ENCODE measurements at regions not wholly inside any gene's neighbourhood (a gene's known extent, or its start where the extent isn't known, plus 50 kb on each side); places are given as distances from the start of the nearest gene placed in this dataset.

DNA sequence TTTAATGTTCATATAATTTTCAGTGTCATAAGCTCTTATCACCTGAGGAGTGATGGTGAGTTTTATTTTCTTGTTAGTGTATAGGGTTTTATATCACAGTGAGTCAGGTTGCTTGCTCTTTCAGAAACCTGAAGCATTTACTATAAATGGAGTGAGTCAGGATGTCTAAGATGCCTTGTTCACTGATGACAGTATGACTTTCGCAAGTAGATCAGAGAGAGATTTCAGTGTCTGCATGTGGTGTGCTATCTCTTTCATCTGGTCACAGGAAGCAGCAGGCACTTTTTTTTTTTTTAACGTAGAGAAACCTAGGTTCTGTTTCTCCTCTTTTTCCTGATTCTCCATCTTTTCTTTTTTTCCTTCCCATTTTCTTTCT, 237.1 kb downstream of the DMRTA1 start:
- Histone ChIP-seq H3K4me3 (ENCODE audit: low read depth, low read length) (no peak overlapping the region), H3K27me3 (no peaks in the 10 kb centered on the region), H3K4me1 (no peaks in the 10 kb centered on the region), H3K36me3 (no peaks in the 10 kb centered on the region), H3K9me3 (peaks cover 4% of the 10 kb centered on the region; the same call in 1 of the 2 replicates)
- TF ChIP-seq, protein P1, sequence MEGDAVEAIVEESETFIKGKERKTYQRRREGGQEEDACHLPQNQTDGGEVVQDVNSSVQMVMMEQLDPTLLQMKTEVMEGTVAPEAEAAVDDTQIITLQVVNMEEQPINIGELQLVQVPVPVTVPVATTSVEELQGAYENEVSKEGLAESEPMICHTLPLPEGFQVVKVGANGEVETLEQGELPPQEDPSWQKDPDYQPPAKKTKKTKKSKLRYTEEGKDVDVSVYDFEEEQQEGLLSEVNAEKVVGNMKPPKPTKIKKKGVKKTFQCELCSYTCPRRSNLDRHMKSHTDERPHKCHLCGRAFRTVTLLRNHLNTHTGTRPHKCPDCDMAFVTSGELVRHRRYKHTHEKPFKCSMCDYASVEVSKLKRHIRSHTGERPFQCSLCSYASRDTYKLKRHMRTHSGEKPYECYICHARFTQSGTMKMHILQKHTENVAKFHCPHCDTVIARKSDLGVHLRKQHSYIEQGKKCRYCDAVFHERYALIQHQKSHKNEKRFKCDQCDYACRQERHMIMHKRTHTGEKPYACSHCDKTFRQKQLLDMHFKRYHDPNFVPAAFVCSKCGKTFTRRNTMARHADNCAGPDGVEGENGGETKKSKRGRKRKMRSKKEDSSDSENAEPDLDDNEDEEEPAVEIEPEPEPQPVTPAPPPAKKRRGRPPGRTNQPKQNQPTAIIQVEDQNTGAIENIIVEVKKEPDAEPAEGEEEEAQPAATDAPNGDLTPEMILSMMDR (IDR thresholded peaks at IDR 0.05; ENCODE audit: low read depth, low read length): no peak
- no peak for DNase-seq

DNA sequence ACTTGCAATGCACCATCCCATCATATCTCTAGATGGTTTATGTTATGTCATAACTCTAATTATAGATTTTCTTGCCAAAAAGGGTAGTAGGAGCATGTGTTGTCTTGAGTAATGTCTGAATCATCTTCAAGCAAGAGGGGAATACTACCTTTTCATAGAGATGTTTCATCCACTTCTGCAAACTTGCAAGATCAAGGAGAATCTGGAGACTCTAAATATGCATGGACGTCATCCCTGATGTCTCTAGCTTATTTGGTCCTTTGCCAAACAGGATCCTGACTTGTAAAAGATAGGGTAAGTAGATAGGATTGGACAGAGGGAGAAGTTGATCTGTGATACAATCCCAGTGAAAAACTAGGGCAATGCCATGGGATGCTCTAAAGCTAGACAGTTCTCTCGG, 246.5 kb downstream of the DMRTA1 start:
- TF ChIP-seq, protein P1 (IDR thresholded peaks at IDR 0.05; ENCODE audit: low read depth, low read length): no peak
- Histone ChIP-seq H3K4me3 (ENCODE audit: low read depth, low read length) (no peak overlapping the region), H3K9me3 (no peaks in the 10 kb centered on the region), H3K4me1 (no peaks in the 10 kb centered on the region), H3K36me3 (no peaks in the 10 kb centered on the region), H3K27me3 (no peaks in the 10 kb centered on the region)
- no peak for DNase-seq

DNA sequence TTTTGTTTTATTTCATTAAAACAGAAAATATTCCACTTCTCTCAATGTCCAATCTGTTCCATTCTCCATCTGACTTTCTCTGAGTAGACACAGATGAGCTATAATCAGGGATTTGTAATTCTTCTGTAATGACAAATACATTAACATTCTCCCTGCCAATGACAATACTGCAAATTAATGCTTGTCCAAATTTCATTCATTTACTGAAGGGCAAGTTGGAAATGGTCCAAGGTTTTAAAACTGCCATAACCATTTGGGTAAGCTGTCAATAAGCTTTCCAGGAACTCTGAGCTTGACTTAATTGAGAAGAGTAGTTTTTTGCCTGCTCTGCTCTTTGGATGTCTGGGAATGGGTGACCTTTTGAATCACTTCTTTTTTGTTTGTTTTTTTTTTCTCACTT, 253.5 kb downstream of the DMRTA1 start:
- Histone ChIP-seq H3K4me3 (ENCODE audit: low read depth, low read length) (no peak overlapping the region), H3K9me3 (no peaks in the 10 kb centered on the region), H3K27me3 (no peaks in the 10 kb centered on the region), H3K36me3 (no peaks in the 10 kb centered on the region), H3K4me1 (no peaks in the 10 kb centered on the region)
- DNase-seq: no peak
- TF ChIP-seq, protein P1 (IDR thresholded peaks at IDR 0.05; ENCODE audit: low read depth, low read length): no peak

DNA sequence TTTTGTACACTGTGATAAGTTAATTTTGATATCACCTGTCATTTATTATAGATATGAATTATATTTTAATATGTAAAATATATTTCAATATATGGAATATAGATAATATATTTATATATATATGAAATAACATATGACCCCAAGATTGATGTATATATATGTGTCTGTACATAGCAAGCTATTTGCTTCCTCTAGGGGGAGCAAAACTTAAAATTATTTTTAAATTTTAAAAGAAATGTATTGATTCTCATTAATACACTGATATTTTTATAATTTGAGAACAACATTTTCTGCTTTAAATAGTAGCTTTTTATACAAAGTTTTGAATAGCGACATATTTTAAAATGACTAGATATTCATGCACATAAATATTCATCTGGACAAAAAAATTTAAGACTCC, 272.0 kb downstream of the DMRTA1 start:
- Histone ChIP-seq H3K4me1 (no peaks in the 10 kb centered on the region), H3K9me3 (no peaks in the 10 kb centered on the region), H3K36me3 (no peaks in the 10 kb centered on the region), H3K4me3 (ENCODE audit: low read depth, low read length) (no peak overlapping the region), H3K27me3 (no peaks in the 10 kb centered on the region)
- TF ChIP-seq, protein P1 (IDR thresholded peaks at IDR 0.05; ENCODE audit: low read depth, low read length): no peak
- DNase-seq: no peak

DNA sequence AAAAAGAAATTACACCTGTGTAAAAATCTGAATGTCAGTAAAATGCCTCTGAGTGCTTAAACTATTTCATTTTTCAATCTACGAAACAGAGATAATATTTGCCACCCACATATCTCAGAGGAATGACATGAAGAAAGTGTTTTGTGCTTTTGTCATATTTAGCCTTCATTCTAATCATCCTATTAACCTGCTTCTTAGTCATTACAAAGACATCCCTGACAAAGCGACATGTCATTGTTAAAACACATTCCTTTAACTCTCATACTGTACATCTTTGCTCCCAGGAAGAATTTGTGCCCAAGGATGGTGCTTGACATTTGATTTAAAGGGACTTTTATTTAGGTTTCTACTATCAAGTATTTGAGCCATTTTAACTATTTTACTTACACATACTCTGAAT, 275.9 kb downstream of the DMRTA1 start:
- H3K4me1 ChIP-seq: no peaks in the 10 kb centered on the region
- no peaks in the 10 kb centered on the region for H3K36me3 ChIP-seq
- H3K9me3 ChIP-seq: no peaks in the 10 kb centered on the region
- no peak for DNase-seq
- TF ChIP-seq, protein P1 (IDR thresholded peaks at IDR 0.05; ENCODE audit: low read depth, low read length): no peak
- no peaks in the 10 kb centered on the region for H3K27me3 ChIP-seq
- no peak overlapping the region for H3K4me3 ChIP-seq (ENCODE audit: low read depth, low read length)

DNA sequence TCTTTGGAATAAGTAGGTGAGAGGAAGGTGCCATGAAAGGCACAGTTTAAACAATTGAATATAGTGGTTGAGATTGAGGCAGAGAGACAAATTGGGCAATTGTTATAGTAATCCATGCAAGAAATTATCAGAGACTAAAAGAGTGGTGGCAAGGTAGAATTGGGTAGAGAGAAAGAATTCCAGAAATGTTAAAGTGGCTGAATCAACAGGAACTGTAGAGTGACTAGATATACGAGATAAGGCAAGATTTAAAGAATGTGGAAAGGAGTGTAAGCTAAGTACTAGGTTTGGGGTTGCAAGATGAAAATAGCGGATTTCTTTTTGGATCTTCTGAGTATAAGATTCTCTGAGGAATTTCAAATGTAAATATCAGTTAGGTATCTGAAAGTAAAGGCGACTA, 285.2 kb downstream of the DMRTA1 start:
- Histone ChIP-seq H3K36me3 (no peaks in the 10 kb centered on the region), H3K4me3 (ENCODE audit: low read depth, low read length) (no peak overlapping the region), H3K4me1 (no peaks in the 10 kb centered on the region), H3K9me3 (no peaks in the 10 kb centered on the region), H3K27me3 (no peaks in the 10 kb centered on the region)
- no peak for DNase-seq
- TF ChIP-seq, protein P1 (IDR thresholded peaks at IDR 0.05; ENCODE audit: low read depth, low read length): no peak
